Right lobe of liver (tissue), 4 donors: ENCODE measurements at regions not wholly inside any gene's neighbourhood (a gene's known extent, or its start where the extent isn't known, plus 50 kb on each side); places are given as distances from the start of the nearest gene placed in this dataset.

Experiments
- CTCF ChIP-seq, 4 donors: fragments of 200-600 bp in 3 of 4; fragments of 450-650 bp in 1 of 4; IDR thresholded peaks; one replicate each; pipeline versions ENCODE4 v1.5.1 to v1.8.0; 2016 to 2022; ENCODE audit warnings: antibody characterized with exemption in 4 of 4, mild to moderate bottlenecking in 2 of 4
- POLR2A ChIP-seq: fragments of 450-650 bp; IDR thresholded peaks from one replicate; pipeline ENCODE4 v1.6.1; 2017; ENCODE audit warnings: antibody characterized with exemption, mild to moderate bottlenecking
- donor health status: DM: no; HTN: no; CAD: no.
- donor health status: DM: no; HTN: no; CAD: no.
- donor health status: DM: no; HTN: yes; CAD: no.

DNA sequence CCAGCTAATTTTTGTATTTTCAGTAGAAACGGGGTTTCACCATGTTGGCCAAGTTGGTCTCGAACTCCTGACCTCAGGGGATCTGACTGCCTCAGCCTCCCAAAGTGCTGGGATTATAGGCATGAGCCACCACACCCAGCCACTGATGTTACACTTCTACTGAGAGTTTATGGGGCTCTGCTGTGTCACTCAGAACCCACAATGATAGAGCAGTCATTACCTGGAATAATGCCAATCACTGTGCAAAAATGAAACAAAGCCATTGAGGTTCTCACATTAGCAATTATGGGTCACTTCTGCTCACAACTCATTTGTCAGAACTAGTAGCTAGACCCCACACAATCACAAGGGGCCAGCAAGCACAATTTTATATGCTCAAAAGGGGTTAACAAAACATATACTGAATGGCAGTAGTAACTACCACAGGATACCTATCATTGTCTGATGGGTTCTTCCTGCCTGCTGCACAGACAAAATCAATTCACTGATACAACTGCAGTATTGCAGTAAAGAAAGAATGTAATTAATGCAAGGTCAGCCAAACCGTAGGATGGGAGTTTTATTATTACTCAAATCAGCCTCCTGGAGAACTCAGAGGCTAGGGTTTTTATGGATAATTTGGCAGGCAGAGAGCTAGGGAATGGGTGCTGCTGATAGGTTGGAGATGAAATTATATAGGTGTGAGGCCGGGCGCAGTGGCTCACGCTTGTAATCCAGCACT lies 72.1 kb upstream of the TRIM24 start:
- no peak for TF ChIP-seq CTCF (IDR thresholded peaks at IDR 0.05)
- no peak for TF ChIP-seq POLR2A
